ENCODE measurements at regions not wholly inside any gene's neighbourhood (a gene's known extent, or its start where the extent isn't known, plus 50 kb on each side); places are given as distances from the start of the nearest gene placed in this dataset.

DNA sequence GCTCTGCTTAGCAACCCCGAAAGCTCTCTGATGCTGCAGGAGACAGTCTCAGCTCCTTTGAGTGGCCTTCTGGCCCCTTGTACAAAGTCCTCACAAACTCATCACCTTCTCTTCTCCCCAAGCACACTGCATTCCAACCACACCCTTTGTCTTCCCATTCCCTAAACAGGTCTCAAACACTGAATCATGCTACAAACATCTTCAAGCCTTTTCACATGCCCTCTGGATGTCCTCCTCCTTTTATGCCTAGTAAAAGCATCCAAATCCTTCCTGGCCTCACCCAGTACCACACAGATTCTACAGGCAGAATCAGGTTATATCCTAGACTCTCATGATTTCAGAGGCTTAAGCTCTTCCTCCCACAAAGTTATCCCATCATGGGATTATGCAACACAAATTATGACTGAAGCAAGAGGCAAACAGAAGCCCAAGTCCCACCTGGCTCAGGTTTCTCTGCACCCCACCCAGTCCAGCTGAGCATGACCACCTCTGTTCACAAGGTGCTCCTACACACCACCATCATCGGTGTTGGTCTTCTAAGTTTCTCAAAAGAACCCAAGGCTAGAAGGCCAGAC, 61.4 kb upstream of the PCED1B start:
- TF ChIP-seq CTCF (conservative IDR thresholded peaks at IDR 0.05; ENCODE audit: low read depth, low read length) (no peak), EZH2phosphoT487 (IDR thresholded peaks at IDR 0.05; ENCODE audit: borderline replicate concordance, low read length) (no peak)

All from PC-3 (cell line).